ENCODE measurements at regions not wholly inside any gene's neighbourhood (a gene's known extent, or its start where the extent isn't known, plus 50 kb on each side); places are given as distances from the start of the nearest gene placed in this dataset.
"Not testable (repeated sequence)": the region's sequence is repeated elsewhere in the genome, so short reads cannot be mapped to it uniquely, and the experiment has no call there.

- TF ChIP-seq ZBTB49 (CRISPR knock-in tag; IDR thresholded peaks at IDR 0.05; ENCODE audit: borderline replicate concordance); ZFY (CRISPR knock-in tag; IDR thresholded peaks at IDR 0.05); IRF2 (CRISPR knock-in tag; IDR thresholded peaks at IDR 0.05); XRCC5 (optimal IDR thresholded peaks at IDR 0.05; ENCODE audit: low read length); TEAD3 (CRISPR knock-in tag; optimal IDR thresholded peaks at IDR 0.05; ENCODE audit: borderline replicate concordance); YY1 (IDR thresholded peaks at IDR 0.05; ENCODE audit: insufficient read depth, insufficient replicate concordance, low read depth, low read length); NFE2L1 (CRISPR knock-in tag; IDR thresholded peaks at IDR 0.05; ENCODE audit: borderline replicate concordance); THYN1 (CRISPR knock-in tag; IDR thresholded peaks at IDR 0.05; ENCODE audit: borderline replicate concordance, low read depth); ZNF704 (CRISPR knock-in tag; IDR thresholded peaks at IDR 0.05; ENCODE audit: borderline replicate concordance); ZNF235 (CRISPR knock-in tag; IDR thresholded peaks at IDR 0.05; ENCODE audit: borderline replicate concordance): not testable (repeated sequence)
Observed at GRCh38 chr17:45558821-45559220, 68.3 kb upstream of the PLEKHM1 start.
